ENCODE measurements at regions not wholly inside any gene's neighbourhood (a gene's known extent, or its start where the extent isn't known, plus 50 kb on each side); places are given as distances from the start of the nearest gene placed in this dataset.

- TF ChIP-seq, protein P1, sequence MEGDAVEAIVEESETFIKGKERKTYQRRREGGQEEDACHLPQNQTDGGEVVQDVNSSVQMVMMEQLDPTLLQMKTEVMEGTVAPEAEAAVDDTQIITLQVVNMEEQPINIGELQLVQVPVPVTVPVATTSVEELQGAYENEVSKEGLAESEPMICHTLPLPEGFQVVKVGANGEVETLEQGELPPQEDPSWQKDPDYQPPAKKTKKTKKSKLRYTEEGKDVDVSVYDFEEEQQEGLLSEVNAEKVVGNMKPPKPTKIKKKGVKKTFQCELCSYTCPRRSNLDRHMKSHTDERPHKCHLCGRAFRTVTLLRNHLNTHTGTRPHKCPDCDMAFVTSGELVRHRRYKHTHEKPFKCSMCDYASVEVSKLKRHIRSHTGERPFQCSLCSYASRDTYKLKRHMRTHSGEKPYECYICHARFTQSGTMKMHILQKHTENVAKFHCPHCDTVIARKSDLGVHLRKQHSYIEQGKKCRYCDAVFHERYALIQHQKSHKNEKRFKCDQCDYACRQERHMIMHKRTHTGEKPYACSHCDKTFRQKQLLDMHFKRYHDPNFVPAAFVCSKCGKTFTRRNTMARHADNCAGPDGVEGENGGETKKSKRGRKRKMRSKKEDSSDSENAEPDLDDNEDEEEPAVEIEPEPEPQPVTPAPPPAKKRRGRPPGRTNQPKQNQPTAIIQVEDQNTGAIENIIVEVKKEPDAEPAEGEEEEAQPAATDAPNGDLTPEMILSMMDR (conservative IDR thresholded peaks at IDR 0.05 in 1 of 2, IDR thresholded peaks at IDR 0.05 in 1 of 2; ENCODE audit: extremely low read depth in 1 of 2, insufficient read depth in 1 of 2, low read depth in 1 of 2, low read length in 2 of 2), result no peak
- TF ChIP-seq EZH2 (IDR thresholded peaks at IDR 0.05; ENCODE audit: borderline replicate concordance, low read length), result no peak
These were observed 178.8 kb upstream of the NTM start for GRCh38 chr11:131191606-131192005.

All from mammary epithelial cell (primary cell).